RWPE1 (cell line): ENCODE measurements at regions not wholly inside any gene's neighbourhood (a gene's known extent, or its start where the extent isn't known, plus 50 kb on each side); places are given as distances from the start of the nearest gene placed in this dataset.
"Not testable (repeated sequence)": the region's sequence is repeated elsewhere in the genome, so short reads cannot be mapped to it uniquely, and the experiment has no call there.

ENCODE experiments used
- CTCF ChIA-PET: fragments of 350-600 bp; sonication (Branson Sonifier 250); formaldehyde crosslinking; extraction: SDS; loops from one replicate; lab custom pipeline; 2021; lab: Yijun Ruan, JAX
- POLR2A ChIA-PET: fragments of 400-600 bp; formaldehyde crosslinking; extraction: SDS; loops from one replicate; lab custom pipeline; 2020; ENCODE audit warnings: antibody characterized with exemption; ENCODE audit not compliant: low non-redundant PET; lab: Yijun Ruan, JAX
- DNase-seq: peaks from one replicate; pipeline ENCODE4 v3.0.0; 2012; ENCODE audit warnings: low spot score
- H3K27ac ChIP-seq: fragments of 450-650 bp; 2 replicates; pipeline ENCODE4 v1.5.1; 2017
- TF ChIP-seq, protein P1 (sequence below): fragments of 450-650 bp; conservative IDR thresholded peaks from 2 replicates; pipeline ENCODE4 v1.5.1; 2017; ENCODE audit warnings: low read depth, mild to moderate bottlenecking

DNA sequence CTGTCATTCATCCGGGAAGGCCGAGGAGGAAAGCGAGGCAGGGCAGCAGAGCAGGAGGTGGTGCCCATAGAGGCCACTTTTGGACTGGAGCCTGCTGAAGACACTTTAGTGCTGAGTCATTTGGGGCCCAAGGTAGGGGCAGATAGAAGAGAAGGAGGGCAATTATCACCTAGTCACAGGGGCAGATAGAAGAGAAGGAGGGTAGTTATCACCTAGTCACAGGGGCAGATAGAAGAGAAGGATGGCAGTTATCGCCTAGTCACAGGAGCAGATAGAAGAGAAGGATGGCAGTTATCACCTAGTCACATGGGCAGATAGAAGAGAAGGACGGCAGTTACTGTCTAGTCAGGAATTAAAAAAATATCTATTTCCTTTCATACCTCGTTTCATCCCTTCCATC is 1372.6 kb downstream of the FOXD4L5 start:
- CTCF ChIA-PET, DNase-seq, H3K27ac ChIP-seq, POLR2A ChIA-PET: not testable (repeated sequence)

DNA sequence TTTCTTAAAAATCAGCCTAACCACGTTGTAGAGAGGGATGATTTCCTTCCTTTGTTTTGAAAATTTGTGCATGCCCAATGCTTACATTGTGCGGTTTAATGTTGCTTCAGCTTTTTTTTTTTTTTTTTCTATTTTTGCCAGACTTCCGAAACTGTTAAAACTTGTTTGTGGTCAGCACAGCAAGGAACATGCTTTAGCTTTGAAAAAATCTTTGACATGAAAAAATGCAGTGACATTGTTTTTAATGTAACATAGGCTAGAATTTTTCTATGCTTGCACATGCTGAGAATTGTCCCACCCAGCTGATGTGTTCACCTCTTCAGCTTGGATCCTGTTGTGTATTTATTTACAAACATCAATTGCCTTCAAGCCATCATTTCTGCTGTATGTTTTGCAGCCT is 1375.9 kb downstream of the FOXD4L5 start:
- CTCF ChIA-PET, DNase-seq, POLR2A ChIA-PET, H3K27ac ChIP-seq: not testable (repeated sequence)

DNA sequence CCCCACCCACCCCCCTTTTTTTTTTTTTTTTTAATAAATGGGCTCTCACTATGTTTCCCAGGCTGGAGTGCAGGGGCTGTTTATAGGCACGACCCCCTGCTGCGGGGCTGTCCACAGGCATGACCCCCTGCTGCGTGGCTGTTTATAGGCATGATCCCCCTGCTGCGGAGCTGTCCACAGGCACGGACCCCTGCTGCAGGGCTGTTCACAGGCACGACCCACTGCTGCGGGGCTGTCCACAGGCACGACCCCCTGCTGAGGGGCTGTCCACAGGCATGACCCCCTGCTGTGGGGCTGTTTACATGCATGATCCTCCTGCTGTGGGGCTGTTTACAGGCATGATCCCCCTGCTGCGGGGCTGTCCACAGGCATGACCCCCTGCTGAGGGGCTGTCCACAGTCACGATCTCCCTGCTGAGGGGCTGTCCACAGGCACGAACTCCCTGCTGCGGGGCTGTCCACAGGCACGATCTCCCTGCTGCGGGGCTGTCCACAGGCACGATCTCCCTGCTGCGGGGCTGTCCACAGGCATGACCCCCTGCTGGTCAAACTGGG is 1385.3 kb downstream of the FOXD4L5 start:
- POLR2A ChIA-PET, CTCF ChIA-PET, DNase-seq, H3K27ac ChIP-seq: not testable (repeated sequence)

DNA sequence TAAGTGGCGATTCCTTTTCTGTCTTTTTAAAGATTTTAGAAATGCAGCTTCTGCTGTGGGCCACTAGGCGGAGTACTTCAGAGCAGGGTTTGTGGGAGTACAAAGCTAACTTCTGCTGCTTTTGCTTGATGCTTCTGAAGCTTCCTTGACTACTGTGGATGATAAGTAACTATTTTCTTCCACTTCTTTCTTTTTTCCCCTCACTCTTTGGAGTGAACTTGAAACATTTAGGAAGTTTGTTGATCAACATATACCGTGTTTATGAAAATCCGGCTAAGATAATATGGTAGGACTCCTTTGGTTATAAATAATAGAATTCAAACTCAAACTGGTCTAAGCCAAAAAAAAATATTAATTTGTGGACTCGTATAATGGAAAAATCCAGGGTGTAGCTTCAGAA is 1403.6 kb downstream of the FOXD4L5 start:
- DNase-seq, H3K27ac ChIP-seq, CTCF ChIA-PET, POLR2A ChIA-PET: not testable (repeated sequence)

DNA sequence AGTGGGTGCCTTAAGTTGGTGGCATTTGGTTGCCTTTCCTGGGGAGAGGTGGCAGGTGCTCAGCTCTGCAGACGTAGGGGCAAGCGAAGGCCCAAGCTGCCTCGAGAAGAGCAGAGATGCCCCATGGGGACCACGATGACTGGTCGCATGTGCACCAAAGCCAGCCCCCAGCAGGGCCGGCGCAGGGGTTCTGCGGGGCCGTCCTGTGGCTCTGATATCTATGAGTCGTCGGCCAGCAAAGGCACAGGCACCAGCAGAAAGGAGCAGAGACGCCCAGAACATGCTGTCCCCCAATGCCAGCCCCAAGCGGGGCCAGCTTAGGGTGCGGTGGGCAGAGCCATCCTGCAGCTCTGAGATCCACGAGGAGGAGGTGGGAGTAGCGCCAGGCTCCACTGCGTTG is 1408.6 kb downstream of the FOXD4L5 start:
- DNase-seq, POLR2A ChIA-PET, CTCF ChIA-PET, H3K27ac ChIP-seq: not testable (repeated sequence)

DNA sequence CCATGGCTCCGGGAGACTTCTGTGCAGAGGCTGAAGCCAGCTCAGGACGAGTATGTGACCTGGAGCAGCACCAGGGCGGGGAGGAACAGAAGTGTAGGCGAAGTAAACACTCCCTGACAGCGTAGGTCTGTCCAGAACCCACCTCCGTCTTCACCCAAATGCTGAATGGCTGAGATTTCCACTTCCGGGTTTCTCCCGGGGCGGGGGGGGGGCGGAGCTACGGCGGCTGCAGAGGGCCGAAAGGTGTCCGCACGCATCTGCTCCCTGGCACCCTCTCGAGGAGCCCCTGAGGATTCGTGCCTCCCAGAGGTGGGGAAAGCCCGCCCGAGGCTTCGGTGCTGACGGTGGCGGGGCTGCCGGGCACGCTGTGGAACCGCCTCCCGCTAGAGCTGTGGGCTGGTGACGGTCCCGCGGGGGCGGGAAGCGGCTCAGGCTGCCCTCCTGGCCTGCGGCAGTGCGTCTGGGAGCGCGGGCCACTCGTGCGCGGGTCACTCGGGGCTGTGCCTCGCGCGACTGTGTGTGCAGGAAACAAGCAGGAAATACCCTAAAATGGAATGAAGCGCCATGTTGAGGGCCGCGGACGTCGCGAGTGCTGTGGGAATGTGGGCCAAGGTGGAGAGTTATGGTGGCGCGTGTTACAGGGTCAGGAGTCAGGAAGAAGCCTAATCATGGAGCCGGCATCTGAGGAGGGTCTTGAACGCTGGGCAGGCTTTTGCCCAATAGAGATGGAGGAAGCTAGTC is 1425.4 kb downstream of the FOXD4L5 start:
- H3K27ac ChIP-seq: no peak overlapping the region
- CTCF ChIA-PET: no interaction called here
- no peak for DNase-seq
- POLR2A ChIA-PET: no interaction called here
- TF ChIP-seq, protein P1, sequence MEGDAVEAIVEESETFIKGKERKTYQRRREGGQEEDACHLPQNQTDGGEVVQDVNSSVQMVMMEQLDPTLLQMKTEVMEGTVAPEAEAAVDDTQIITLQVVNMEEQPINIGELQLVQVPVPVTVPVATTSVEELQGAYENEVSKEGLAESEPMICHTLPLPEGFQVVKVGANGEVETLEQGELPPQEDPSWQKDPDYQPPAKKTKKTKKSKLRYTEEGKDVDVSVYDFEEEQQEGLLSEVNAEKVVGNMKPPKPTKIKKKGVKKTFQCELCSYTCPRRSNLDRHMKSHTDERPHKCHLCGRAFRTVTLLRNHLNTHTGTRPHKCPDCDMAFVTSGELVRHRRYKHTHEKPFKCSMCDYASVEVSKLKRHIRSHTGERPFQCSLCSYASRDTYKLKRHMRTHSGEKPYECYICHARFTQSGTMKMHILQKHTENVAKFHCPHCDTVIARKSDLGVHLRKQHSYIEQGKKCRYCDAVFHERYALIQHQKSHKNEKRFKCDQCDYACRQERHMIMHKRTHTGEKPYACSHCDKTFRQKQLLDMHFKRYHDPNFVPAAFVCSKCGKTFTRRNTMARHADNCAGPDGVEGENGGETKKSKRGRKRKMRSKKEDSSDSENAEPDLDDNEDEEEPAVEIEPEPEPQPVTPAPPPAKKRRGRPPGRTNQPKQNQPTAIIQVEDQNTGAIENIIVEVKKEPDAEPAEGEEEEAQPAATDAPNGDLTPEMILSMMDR: no peak

DNA sequence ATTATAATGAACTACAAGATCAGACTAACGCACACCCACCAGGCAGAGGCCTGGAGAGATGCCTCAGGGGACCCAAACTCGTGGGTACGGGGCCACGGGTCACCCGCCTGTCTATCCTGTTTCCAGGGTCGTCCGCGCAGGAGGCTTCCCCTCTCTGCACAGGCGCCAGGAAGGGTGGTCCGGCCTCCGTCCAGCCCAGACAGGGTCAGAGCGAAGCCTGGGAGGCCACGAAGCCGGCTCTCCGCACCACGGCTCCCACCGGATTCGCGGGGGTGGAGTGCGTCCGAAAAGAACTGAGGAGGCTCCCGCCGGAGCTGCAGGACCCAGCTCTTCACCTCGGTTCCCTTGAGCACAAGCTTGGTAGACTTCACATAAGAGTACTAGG is 1425.9 kb downstream of the FOXD4L5 start:
- DNase-seq, H3K27ac ChIP-seq, POLR2A ChIA-PET, CTCF ChIA-PET: not testable (repeated sequence)

DNA sequence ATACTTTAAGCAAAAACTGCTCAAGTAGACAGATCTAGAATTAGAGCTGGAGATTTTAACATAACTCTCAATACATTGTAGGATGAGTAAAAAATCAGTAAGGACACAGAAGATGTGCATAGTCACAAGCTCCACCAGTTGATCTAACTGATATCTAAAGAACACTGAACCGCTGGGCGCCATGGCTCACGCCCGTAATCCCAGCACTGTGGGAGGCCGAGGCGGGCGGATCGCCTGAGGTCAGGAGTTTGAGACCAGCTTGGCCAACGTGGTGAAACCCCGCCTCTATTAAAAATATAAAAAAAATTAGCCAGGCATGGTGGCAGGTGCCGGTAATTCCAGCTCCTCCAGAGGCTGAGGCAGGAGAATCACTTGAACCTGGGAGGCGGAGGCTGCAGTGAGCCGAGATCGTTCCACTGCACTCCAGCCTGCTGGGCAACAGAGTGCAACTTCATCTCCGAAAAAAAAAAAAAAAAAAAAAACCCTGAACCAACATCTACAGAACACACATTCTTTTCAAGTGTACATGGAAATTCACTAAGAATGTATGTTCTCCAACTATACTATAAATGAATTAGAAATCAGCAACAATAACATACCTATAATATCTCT is 1431.8 kb downstream of the FOXD4L5 start:
- CTCF ChIA-PET, POLR2A ChIA-PET, H3K27ac ChIP-seq, DNase-seq: not testable (repeated sequence)

DNA sequence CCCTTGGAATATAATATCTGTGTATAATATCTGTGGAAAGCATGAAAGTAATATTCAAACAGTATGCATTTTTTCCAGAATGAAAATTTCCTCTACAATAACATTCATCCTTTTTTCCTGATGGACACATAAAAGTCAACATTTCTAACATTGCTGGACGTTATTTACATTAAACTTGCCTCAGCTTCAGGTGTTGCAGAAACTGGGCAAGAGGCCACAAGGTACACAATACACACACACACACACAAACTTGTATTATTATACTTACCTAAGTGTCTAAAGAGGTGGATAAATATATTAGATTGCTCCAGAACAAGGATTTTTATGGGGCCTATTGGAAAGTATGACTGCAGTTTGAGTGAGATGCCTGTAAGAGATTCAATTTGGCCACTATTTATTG is 1460.2 kb downstream of the FOXD4L5 start:
- CTCF ChIA-PET, DNase-seq, POLR2A ChIA-PET, H3K27ac ChIP-seq: not testable (repeated sequence)

DNA sequence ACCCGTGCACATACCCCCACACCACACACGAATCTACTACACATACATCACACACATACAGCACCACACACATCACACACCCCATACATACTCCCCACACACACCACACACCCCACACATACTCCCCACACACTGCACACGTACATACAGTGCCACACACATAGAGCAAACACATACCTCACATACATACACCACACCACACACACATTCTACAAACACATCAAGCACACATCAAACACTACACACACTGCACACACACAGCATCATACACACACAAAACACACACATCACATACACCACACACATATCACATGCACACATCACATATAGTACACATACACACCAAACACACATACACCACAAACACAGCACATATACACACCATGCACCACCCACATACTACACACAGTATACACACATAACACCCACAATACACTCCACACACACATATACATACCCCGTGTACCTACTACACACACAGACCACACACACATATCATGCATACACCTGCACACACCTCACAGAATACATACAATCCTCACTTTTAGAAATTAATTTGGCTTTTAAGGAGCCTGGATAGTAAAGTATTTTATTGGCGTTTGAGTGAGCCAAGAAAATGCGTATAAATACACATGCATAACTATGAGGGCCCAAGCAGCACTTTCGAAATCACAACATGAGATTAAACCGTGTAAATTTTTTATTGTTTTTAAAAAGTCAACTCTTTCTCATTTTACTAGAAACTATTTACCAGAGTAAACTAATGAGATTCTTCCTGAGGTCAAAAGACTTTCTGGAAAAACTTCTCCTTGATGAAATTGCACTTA is 1461.4 kb downstream of the FOXD4L5 start:
- POLR2A ChIA-PET, CTCF ChIA-PET, DNase-seq, H3K27ac ChIP-seq: not testable (repeated sequence)

DNA sequence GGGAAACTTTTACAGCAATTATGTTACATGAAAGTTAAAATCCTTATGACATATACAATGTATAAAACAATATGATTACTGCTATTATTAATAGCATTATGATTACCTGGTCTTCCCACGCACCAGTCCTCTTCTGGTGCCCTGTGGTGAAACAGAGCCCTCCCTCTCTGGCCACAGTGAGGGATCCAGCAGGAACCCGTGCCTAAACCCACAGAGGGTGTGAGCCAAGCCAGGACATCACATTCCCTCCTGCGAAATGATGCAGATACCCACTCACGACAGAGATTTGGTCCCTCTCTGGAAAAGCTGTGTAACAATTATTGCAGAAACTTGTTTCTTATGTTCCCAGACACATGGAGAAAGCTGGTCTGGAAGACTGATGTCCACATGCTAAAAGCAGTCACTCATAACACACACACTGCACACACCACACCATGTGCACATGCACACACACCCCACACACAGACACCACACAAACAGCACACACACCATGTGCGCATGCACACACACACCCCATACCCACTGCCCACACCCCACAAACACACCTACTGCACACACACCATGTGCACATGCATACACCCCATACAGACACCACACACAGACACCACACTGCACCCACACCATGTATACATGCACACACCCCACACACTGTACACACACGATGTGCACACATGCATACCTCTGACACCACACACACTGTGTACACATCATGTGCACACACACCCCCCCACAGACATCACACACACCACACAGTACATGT is 1462.2 kb downstream of the FOXD4L5 start:
- DNase-seq, CTCF ChIA-PET, POLR2A ChIA-PET, H3K27ac ChIP-seq: not testable (repeated sequence)

DNA sequence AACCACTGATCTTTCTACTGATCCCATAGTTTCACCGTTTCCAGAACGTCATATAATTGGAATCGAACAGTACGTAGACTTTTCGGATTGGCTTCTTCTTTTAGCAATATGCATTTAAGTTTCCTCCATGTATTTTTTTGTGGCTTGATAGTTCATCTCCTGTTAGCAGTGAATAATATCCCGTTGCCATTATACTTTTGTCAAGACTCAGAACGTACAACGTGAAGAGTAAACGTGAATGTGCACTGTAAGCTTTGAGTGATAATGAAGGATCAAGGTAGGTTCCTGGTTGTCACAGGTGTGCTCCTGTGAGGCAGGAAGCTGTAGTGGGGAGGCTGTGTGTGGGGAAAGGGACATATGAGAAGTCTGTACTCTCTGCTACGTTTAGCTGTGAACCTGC is 1463.7 kb downstream of the FOXD4L5 start:
- POLR2A ChIA-PET, H3K27ac ChIP-seq, DNase-seq, CTCF ChIA-PET: not testable (repeated sequence)

DNA sequence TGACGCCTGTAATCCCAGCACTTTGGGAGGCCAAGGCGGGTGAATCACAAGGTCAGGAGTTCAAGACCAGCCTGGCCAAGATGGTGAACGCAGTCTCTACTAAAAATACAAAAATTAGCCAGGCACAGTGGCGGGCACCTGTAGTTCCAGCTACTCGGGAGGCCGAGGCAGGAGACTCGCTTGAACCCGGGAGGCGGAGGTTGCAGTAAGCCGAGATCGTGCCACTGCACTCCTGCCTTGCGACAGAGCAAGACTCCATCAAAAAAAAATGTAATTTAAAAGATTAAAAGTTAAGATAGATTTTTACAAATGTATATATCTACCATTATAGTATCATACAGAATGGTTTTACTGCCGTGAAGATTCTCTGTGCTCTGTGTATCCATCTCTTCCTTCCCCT is 1464.1 kb downstream of the FOXD4L5 start:
- CTCF ChIA-PET, POLR2A ChIA-PET: not testable (repeated sequence)

DNA sequence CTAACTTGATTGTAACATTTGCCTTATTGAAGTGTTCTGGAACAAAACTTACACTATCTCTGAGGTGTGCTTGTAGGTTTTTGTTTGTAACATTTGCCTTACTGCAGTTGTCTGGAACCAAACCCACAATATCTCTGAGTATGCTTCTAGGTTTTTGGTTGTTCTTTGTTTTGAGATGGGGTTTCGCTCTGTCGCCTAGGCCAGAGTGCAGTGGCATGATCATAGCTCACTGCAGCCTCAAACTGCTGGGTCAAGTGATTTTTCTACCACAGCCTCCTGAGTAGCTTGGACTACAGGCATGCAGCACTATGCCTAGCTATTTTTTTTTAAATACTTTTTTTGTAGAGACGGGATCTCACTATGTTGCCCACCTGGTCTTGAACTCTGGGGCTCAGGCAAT is 1464.6 kb downstream of the FOXD4L5 start:
- POLR2A ChIA-PET, H3K27ac ChIP-seq, CTCF ChIA-PET, DNase-seq: not testable (repeated sequence)

More for the DNA sequence above, 1464.1 kb downstream of the FOXD4L5 start:
- H3K27ac ChIP-seq, DNase-seq: not testable (repeated sequence)
